A673 (cell line): ENCODE measurements at regions not wholly inside any gene's neighbourhood (a gene's known extent, or its start where the extent isn't known, plus 50 kb on each side); places are given as distances from the start of the nearest gene placed in this dataset.

Source experiments
- BruUV-seq: library from RNA; stranded (reverse); fragments of 400-500 nt; replicated peaks from 2 replicates; lab custom pipeline; 2021; lab: Mats Ljungman, UMichigan
- CTCF ChIA-PET: fragments of 300-600 bp; sonication (Branson Sonifier 250); formaldehyde crosslinking; loops from one replicate; lab custom pipeline; 2022; ENCODE audit warnings: antibody characterized with exemption; lab: Charles Lee
- POLR2A ChIA-PET: fragments of 300-600 bp; sonication (Branson Sonifier 250); formaldehyde crosslinking; loops from one replicate; lab custom pipeline; 2022; ENCODE audit warnings: antibody characterized with exemption; ENCODE audit not compliant: low non-redundant PET; lab: Charles Lee
- DNase-seq: peaks from one replicate; pipeline ENCODE4 v3.0.0-alpha.2; 2015; ENCODE audit warnings: low spot score
- H3K27ac ChIP-seq: fragments of 200-600 bp; sonication (generic); 2 replicates; pipeline ENCODE4 v1.5.1; 2016; ENCODE audit warnings: mixed run types, low read depth, mild to moderate bottlenecking, mixed read lengths, antibody characterized with exemption, low read length; ENCODE audit not compliant: poor library complexity, severe bottlenecking
- H3K27me3 ChIP-seq: fragments of 200-600 bp; sonication (generic); replicated peaks from 2 replicates; pipeline ENCODE4 v1.6.1; 2017; ENCODE audit warnings: mixed run types, low read depth, mild to moderate bottlenecking, mixed read lengths, antibody characterized with exemption, low read length; ENCODE audit not compliant: insufficient read depth, poor library complexity
- H3K36me3 ChIP-seq: fragments of 200-600 bp; sonication (generic); 2 replicates; pipeline ENCODE4 v1.6.1; 2016; ENCODE audit warnings: mixed run types, mild to moderate bottlenecking, mixed read lengths, antibody characterized with exemption, low read length; ENCODE audit not compliant: insufficient read depth, poor library complexity, severe bottlenecking
- H3K4me1 ChIP-seq: fragments of 200-600 bp; sonication (generic); 2 replicates; pipeline ENCODE4 v1.6.1; 2017; ENCODE audit warnings: mixed run types, mild to moderate bottlenecking, mixed read lengths, antibody characterized with exemption, low read length; ENCODE audit not compliant: insufficient read depth, poor library complexity, severe bottlenecking
- H3K4me3 ChIP-seq: fragments of 200-600 bp; sonication (generic); 2 replicates; pipeline ENCODE4 v1.5.1; 2016; ENCODE audit warnings: low read depth, mixed run types, mild to moderate bottlenecking, mixed read lengths, low read length; ENCODE audit not compliant: poor library complexity, severe bottlenecking
- H3K9me3 ChIP-seq: fragments of 200-600 bp; sonication (generic); 2 replicates; pipeline ENCODE4 v1.6.1; 2016; ENCODE audit warnings: mixed run types, low read depth, mild to moderate bottlenecking, mixed read lengths, antibody characterized with exemption, low read length; ENCODE audit not compliant: poor library complexity, severe bottlenecking
- CTCF ChIP-seq: fragments of 300-800, 200-600 bp; sonication (generic); conservative IDR thresholded peaks from 2 replicates; pipeline ENCODE4 v1.5.1; 2017; ENCODE audit warnings: low read depth, mild to moderate bottlenecking, antibody characterized with exemption, low read length, moderate library complexity, mixed read lengths
- EZH2 ChIP-seq: fragments of 200-600 bp; sonication (generic); IDR thresholded peaks from 2 replicates; pipeline ENCODE4 v1.6.1; 2017; ENCODE audit warnings: borderline replicate concordance, low read depth, mild to moderate bottlenecking, mixed read lengths, antibody characterized with exemption, low read length; ENCODE audit not compliant: poor library complexity, severe bottlenecking
- intact Hi-C: fragments of 100-400 bp; cut with micrococcal nuclease; formaldehyde crosslinking; loops from one replicate; pipeline ENCODE4 v1.10.0; 2022; ENCODE audit not compliant: unreplicated experiment

- CTCF ChIA-PET, result no interaction called here
- intact Hi-C loops, result no loop called here
- H3K36me3 ChIP-seq, result no peaks in the 10 kb centered on the region
- POLR2A ChIA-PET, result no interaction called here
- H3K4me3 ChIP-seq, result no peak overlapping the region
- no peaks in the 10 kb centered on the region for H3K4me1 ChIP-seq
- H3K9me3 ChIP-seq, result no peaks in the 10 kb centered on the region
- DNase-seq, result no peak
- no TSS peak for BruUV-seq
- no peaks in the 10 kb centered on the region for H3K27me3 ChIP-seq
- no peak for TF ChIP-seq EZH2
- TF ChIP-seq CTCF, result no peak
- H3K27ac ChIP-seq, result no peak overlapping the region
Measured at GRCh38 chr2:239832490-239833268, 192.5 kb downstream of the NDUFA10 start.

- no TSS peak for BruUV-seq
- CTCF ChIA-PET, result no interaction called here
- Histone ChIP-seq H3K27ac (no peak overlapping the region), H3K9me3 (no peaks in the 10 kb centered on the region), H3K4me1 (no peaks in the 10 kb centered on the region), H3K36me3 (no peaks in the 10 kb centered on the region), H3K4me3 (no peak overlapping the region), H3K27me3 (no peaks in the 10 kb centered on the region)
- POLR2A ChIA-PET, result no interaction called here
- DNase-seq, result no peak
- intact Hi-C loops, result no loop called here
- TF ChIP-seq EZH2 (no peak), CTCF (no peak)
Measured at GRCh38 chr2:239831861-239832489, 193.2 kb downstream of the NDUFA10 start.

GRCh38 chr2:239831001-239831731 is 194.0 kb downstream of the NDUFA10 start:
- no peak overlapping the region for H3K4me3 ChIP-seq
- TF ChIP-seq CTCF (no peak), EZH2 (no peak)
- no peaks in the 10 kb centered on the region for H3K4me1 ChIP-seq
- intact Hi-C loops, result no loop called here
- ChIA-PET CTCF (no interaction called here), POLR2A (no interaction called here)
- H3K27me3 ChIP-seq, result no peaks in the 10 kb centered on the region
- H3K9me3 ChIP-seq, result no peaks in the 10 kb centered on the region
- no peak overlapping the region for H3K27ac ChIP-seq
- no TSS peak for BruUV-seq
- H3K36me3 ChIP-seq, result no peaks in the 10 kb centered on the region
- DNase-seq, result no peak
